Endothelial cell of hepatic sinusoid (primary cell): ENCODE measurements at regions not wholly inside any gene's neighbourhood (a gene's known extent, or its start where the extent isn't known, plus 50 kb on each side); places are given as distances from the start of the nearest gene placed in this dataset.

ENCODE experiments used
- in situ Hi-C: cut with HindIII; loops from 2 replicates; pipeline ENCODE4 v1.10.0; 2017; ENCODE audit warnings: low sequenced_read_pairs

GRCh38 chr2:223368481-223368880 lies 233.7 kb downstream of the SCG2 start:
- in situ Hi-C loops, result no loop called here

- in situ Hi-C loops, result no loop called here
Observed at GRCh38 chr2:223369889-223370288, 232.3 kb downstream of the SCG2 start.

DNA sequence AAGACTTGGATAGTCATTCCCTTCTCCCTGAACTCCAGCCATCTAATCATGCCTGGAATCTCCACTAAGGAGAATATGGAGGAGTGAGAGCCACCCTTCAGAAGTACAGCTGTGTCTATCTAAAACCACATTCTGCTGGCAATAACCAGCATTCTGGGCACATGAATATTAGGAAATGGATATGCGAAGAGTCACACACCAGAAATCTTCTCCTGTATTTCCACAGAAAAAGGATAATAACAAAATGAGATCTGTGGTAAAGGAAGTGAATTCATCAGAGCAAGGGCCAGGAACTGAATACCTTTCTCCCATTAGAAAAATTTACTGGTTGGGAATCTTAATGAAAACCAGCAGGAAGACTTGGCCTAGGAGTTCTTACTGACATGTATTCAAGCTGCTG lies 218.8 kb downstream of the SCG2 start:
- in situ Hi-C loops, result no loop called here

DNA sequence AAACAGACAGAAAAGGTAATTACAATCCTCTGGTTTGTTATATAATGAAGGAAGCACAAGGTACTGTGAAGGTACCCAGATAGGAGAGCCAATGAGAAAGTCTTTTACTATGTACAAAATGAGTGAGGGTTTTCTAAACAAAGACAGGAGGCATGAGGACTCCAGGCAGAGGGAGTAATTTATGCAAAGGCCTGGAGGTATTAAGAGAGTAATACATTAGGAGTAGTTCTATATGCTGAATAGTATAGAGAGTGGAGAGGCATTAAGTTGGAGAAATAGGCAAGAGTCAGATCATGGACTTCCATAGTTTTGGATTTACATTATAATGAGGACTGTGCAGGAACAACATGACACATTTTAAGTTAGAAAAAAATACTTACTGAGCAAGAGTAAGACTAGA lies 216.0 kb downstream of the SCG2 start:
- in situ Hi-C loops, result no loop called here

DNA sequence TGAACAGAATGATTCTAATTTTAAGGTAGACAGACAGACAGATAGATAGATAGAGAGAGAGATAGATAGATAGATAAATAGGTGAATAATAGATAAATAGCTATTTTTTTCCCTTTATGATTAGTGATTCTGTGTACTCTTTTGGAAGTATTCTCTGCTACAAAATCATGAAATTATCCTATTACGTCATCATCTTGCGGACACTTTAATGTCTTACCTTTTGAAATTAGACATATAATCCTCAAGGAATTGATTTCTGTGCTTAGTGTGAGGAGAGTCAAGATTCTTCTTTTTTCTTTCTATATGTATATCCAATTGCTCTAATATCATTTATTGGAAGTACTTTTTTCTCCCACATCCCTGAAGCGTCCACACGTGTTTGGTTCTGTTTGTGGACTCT lies 215.2 kb downstream of the SCG2 start:
- in situ Hi-C loops, result no loop called here

DNA sequence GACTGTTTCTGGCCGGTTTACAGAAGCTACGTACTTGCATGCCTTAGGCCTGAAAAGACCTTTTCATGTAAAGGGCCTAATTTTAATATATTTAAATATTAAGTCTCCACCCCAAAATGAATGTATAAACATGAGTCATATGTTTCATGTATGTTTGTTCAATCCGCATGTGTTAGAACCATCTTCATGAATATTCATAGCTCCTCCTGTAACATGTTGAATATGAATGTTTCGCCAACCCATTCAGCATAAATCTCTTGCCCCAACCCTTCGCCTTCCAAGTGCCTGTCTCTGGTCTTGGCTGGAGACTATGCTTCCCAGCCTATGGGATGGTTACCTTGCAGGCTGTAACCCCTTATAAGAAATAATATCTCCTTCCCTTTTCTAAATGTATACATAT lies 212.5 kb downstream of the SCG2 start:
- in situ Hi-C loops, result no loop called here

DNA sequence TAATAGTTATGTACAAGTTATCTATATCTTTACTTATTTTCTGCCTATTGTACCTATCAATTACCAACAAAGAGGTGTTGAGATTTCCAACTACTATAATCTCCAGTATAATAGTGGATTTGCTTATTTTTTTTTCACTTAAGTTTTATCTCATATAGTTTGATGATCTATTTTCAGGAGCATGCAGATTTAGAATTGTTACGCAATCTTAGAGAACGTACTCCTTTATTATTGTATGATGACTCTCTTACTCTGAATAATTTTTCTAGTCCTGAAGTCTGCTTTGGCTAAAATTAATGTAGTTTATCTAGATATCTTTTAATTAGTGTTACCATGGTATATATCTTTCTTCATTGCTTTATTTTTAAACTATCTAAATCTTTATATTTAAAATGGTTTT lies 205.2 kb downstream of the SCG2 start:
- in situ Hi-C loops, result no loop called here

DNA sequence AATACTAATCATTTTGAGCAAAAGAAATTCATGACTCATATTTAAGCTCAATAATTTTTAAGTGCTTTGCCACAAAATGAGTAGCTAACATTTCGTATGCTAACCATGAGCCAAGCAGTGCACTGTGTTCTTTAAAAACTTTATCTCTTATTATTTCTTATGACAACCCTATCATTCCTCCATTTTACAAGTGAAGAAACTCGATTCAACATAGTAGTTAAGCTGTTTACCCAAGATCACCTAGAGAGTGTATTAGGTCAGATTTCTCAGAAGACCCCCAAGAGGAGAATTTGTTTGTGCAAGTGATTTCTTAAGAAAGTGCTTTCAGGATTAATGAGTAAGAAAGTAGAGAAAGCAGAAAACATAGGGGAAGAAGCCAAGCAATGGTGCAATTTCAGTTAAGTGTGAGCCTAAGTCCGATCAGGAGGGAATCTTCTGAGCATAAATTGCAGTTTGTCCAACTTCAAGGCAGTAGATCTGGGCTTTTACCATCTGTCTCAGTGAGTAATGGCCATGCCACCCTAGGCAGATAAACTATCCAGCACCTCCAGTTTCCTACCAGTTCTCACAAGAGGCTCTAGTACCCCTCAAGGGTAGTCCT lies 202.7 kb downstream of the SCG2 start:
- in situ Hi-C loops, result no loop called here

GRCh38 chr2:223404616-223405015 lies 197.5 kb downstream of the SCG2 start:
- in situ Hi-C loops, result no loop called here

DNA sequence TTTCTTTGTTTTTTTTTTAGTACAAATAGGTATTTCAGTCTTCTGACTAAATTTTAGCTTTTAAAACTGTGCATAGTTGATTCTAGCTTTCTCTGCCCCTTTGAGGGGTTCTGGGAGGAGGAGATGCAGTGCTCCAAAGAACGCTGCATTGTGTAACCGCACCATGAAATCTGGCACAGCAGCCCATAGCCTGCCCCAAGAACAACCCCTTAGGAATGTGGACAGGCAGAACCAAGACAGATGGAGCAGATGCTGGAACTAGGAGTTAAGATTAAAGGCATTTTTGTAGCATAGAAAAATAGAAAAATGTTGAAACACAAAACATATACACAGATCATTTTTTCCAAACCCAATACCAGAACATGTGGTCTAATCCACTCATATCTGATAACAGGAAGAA lies 187.5 kb downstream of the SCG2 start:
- in situ Hi-C loops, result no loop called here

GRCh38 chr2:223415071-223415470 lies 187.1 kb downstream of the SCG2 start:
- in situ Hi-C loops, result no loop called here

DNA sequence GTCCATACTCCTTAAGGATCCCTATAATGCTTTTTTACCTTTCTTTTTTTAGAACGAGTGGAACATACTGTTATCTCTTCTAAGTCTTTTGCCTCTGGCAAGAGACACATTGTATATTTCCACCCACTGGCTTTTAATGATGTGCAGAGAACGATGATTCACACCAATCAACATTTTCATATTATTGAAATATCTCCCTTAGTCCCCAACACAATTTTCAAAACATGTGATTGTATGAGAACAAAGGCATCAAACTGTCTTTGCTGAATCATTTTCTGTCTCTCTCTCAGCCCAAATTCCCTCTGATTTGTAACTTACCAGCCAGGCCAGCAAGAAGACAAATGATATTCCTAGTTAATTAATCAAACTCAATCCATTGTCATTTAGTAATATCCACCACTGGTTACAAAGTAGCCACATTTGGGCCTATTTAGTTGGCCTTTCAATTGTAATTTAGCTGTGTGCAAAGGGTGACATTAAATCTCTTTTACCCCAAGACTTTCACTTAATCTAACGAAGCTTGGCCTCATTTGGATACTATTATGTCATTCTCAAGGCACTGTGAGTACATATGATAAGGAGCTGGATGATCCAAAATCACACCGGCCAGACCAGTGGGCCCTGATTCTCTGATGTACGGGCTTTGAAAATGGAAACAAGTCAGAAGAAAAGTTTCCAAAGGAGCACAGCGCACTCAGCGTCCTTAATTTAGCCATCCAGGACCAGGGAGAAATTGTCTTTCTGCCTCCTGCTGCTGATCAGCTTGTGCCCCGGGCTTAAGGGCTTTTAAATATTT lies 185.1 kb downstream of the SCG2 start:
- in situ Hi-C loops, result no loop called here

GRCh38 chr2:223418131-223418530 lies 184.0 kb downstream of the SCG2 start:
- in situ Hi-C loops, result no loop called here

- in situ Hi-C loops, result no loop called here
Observed at GRCh38 chr2:223418604-223419199, 183.5 kb downstream of the SCG2 start.

DNA sequence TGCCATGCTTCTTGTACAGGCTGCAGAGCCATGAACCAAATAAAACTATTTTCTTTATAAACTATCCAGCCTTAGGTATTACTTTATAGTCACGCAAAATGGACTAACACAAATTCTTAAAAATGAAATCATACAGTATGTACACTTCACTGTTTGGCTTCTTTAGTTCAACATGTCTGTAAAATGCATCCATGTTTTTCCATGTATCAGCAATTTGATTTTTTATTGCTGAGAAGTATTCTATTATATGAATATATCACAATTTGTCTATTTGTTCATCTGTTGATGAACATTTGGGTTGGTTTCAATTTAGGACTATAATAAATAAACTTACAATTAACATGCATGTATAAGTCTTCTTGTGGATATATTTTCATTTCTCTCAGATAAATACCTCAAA lies 182.1 kb downstream of the SCG2 start:
- in situ Hi-C loops, result no loop called here

- in situ Hi-C loops, result no loop called here
Observed at GRCh38 chr2:223431479-223431878, 170.7 kb downstream of the SCG2 start.

GRCh38 chr2:223433461-223433860 lies 168.7 kb downstream of the SCG2 start:
- in situ Hi-C loops, result no loop called here

DNA sequence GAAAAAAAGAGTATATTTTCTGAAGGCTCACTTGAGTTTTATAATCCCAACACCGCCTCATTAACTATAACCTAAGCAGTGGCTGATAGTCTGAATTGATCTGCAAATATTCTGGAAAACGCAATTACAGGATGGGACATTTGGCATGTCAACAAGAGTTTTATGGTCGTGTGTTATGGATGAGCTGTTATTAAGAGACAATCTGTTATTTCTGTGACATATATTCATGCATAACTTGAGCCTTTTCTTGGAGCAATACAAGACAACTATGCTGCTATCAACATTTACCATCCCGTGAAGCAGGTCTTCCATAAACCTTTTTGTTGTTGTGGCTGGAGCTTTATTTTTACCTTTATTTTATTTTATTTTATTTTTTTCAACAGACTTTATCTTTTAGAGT lies 164.4 kb downstream of the SCG2 start:
- in situ Hi-C loops, result no loop called here

DNA sequence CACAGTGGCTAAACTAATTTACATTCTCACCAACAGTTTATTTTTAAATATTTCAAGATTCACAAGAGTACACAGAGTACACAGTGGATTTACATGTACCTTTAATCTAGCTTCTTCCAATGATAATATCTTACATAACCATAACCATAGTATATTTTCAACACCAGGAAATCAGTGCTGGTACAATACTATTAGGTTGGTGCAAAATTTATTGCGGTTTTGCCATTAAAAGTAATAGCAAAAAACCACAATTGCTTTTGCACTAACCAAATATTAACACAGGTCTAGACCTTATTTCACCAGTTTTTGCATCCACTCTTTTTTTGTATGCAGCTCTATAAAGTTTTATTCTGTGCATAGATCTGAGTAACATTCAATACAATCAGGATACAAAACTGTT lies 163.0 kb downstream of the SCG2 start:
- in situ Hi-C loops, result no loop called here

DNA sequence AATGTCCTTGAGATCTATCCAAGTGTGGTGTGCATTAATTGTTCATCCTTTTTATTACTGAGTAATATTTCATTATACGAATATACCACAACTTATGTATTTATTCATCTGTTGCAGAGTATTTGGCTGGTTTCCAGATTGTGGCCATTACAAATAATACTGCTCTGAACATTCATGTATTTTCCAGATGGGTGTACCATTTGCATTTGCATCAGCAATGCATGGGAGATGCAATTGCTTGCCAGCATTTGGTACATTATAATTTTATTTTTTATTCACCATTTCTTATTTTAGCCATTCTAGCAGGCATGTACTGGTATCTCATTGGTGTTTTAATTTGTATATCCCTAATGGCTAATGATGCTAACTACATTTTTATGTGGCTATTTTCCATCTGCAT lies 162.4 kb downstream of the SCG2 start:
- in situ Hi-C loops, result no loop called here

DNA sequence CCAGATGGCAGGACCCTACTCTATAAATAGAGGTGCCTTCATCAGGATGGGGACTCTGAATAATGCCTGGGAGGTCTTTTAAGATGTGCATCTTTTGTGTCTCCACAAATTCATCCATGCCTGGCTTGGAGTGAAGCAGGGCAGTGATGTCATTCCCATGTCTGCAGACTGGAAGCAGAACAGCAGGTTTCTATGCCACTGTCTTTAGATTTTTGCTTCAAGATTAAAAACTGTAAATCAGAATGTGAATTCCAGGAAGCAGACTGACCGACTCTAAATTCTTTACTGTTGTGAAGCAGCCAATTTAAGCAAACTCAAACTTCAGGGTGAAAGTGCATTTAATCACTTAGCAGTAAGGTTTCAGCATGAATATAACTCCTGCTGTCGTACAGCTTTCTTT lies 159.3 kb downstream of the SCG2 start:
- in situ Hi-C loops, result no loop called here

DNA sequence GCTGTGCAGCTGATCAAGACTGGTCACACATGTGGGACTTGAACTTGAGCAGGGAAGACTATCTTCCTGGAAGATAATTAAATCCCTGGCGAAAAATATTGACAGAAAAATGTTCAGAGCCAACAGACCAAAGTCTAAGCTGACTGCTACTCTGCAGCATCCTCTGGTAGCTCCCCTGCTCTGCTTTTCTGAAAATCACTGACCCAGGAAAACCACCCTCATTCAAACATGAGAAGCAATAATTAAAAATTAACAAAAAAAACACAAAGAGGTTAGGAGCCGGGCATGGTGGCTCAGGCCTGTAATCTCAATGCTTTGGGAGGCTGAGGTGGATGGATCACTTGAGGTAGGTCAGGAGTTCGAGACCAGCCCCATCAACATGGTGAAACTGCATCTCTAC lies 151.9 kb downstream of the SCG2 start:
- in situ Hi-C loops, result no loop called here
